Calu3 (cell line): ENCODE measurements at regions not wholly inside any gene's neighbourhood (a gene's known extent, or its start where the extent isn't known, plus 50 kb on each side); places are given as distances from the start of the nearest gene placed in this dataset.

Experiments used
- BruUV-seq: library from RNA; stranded (reverse); fragments of 400-500 nt; replicated peaks from 2 replicates; lab custom pipeline; 2021; lab: Mats Ljungman, UMichigan
- CTCF ChIA-PET: fragments of 300-600 bp; sonication (Branson Sonifier 250); formaldehyde crosslinking; loops from one replicate; lab custom pipeline; 2022; ENCODE audit warnings: antibody characterized with exemption; lab: Charles Lee
- DNase-seq: peaks from one replicate; pipeline ENCODE4 v3.0.0; 2022
- H3K27ac Mint-ChIP-seq: one replicate; pipeline ENCODE4 v1.8.0; 2022; ENCODE audit warnings: mixed read lengths; ENCODE audit not compliant: unreplicated experiment
- H3K27me3 Mint-ChIP-seq: one replicate; pipeline ENCODE4 v1.8.0; 2022; ENCODE audit warnings: mixed read lengths; ENCODE audit not compliant: unreplicated experiment
- H3K36me3 Mint-ChIP-seq: one replicate; pipeline ENCODE4 v1.8.0; 2022; ENCODE audit warnings: mild to moderate bottlenecking, moderate library complexity, mixed read lengths; ENCODE audit not compliant: insufficient read depth, unreplicated experiment
- H3K4me1 Mint-ChIP-seq: one replicate; pipeline ENCODE4 v1.8.0; 2022; ENCODE audit warnings: mild to moderate bottlenecking, low read depth, mixed read lengths; ENCODE audit not compliant: unreplicated experiment
- H3K4me3 Mint-ChIP-seq: one replicate; pipeline ENCODE4 v1.8.0; 2022; ENCODE audit warnings: mild to moderate bottlenecking, low read depth, moderate library complexity, mixed read lengths; ENCODE audit not compliant: unreplicated experiment
- H3K9me3 Mint-ChIP-seq: one replicate; pipeline ENCODE4 v1.8.0; 2022; ENCODE audit warnings: low read depth, mixed read lengths; ENCODE audit not compliant: unreplicated experiment
- CTCF ChIP-seq: fragments of 200-600 bp; IDR thresholded peaks from one replicate; pipeline ENCODE4 v1.8.0; 2022; ENCODE audit warnings: antibody characterized with exemption; ENCODE audit not compliant: unreplicated experiment
- intact Hi-C: fragments of 100-400 bp; cut with micrococcal nuclease; formaldehyde crosslinking; loops from one replicate; pipeline ENCODE4 v1.10.0; 2022; ENCODE audit not compliant: unreplicated experiment

- Mint-ChIP-seq H3K27me3 (no peaks in the 10 kb centered on the region), H3K4me1 (no peaks in the 10 kb centered on the region), H3K27ac (no peak overlapping the region), H3K9me3 (peaks cover 20% of the 10 kb centered on the region), H3K4me3 (no peak overlapping the region), H3K36me3 (no peaks in the 10 kb centered on the region)
- BruUV-seq: no TSS peak
- intact Hi-C loops: no loop called here
- TF ChIP-seq CTCF: no peak
- DNase-seq: no peak
- CTCF ChIA-PET: no interaction called here
Measured at GRCh38 chr5:2883771-2884170, 132.3 kb upstream of the IRX2 start.

DNA sequence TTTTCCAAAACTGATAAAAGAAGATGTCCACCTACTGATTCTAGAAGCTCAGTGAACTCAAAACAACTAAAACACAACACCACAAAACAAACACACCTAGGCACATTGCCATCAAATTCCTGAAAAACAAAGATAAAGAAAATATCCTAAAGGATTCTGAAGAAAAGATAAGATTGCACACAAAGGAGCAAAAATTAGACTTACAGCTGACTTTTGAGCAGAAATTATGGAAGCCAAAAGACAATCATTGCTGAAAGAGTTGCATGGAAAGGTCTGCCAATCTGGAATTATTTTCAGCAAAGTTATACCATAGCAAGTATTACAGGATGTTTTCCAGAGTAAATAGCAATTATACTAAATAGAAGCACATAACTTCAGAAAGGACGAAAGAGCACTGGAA lies 128.2 kb upstream of the IRX2 start:
- Mint-ChIP-seq H3K4me1 (no peaks in the 10 kb centered on the region), H3K4me3 (no peak overlapping the region), H3K27ac (no peak overlapping the region), H3K27me3 (no peaks in the 10 kb centered on the region), H3K36me3 (no peaks in the 10 kb centered on the region), H3K9me3 (peaks cover 25% of the 10 kb centered on the region)
- CTCF ChIA-PET: no interaction called here
- BruUV-seq: no TSS peak
- intact Hi-C loops: no loop called here
- no peak for TF ChIP-seq CTCF
- DNase-seq: no peak

GRCh38 chr5:2877522-2877921 lies 126.0 kb upstream of the IRX2 start:
- CTCF ChIA-PET: no interaction called here
- intact Hi-C loops: no loop called here
- H3K4me1 Mint-ChIP-seq: no peaks in the 10 kb centered on the region
- no peak overlapping the region for H3K4me3 Mint-ChIP-seq
- TF ChIP-seq CTCF: no peak
- peaks cover 21% of the 10 kb centered on the region for H3K9me3 Mint-ChIP-seq
- DNase-seq: no peak
- no peak overlapping the region for H3K27ac Mint-ChIP-seq
- no peaks in the 10 kb centered on the region for H3K27me3 Mint-ChIP-seq
- H3K36me3 Mint-ChIP-seq: no peaks in the 10 kb centered on the region
- BruUV-seq: no TSS peak

DNA sequence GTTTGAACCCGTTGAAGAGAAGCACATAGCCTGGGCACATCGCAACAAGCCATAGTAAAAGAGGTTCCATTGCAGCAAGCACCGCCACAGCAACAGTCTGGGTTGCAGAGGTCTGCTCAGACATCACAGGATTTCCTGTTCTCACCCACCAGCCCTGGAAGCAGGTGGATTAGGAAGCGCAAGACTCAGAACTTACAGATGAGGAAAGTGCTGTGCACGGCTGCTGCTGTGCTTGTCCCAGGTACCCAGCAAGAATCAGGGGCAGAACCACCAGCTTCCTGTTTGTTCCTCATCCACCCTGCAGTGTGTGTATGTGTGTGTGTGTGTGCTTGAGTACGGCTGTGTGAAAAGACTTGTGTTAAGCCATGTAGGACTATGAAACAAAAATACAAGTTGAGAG lies 124.7 kb upstream of the IRX2 start:
- no peak for TF ChIP-seq CTCF
- H3K4me3 Mint-ChIP-seq: no peak overlapping the region
- BruUV-seq: no TSS peak
- peaks cover 19% of the 10 kb centered on the region for H3K9me3 Mint-ChIP-seq
- H3K27ac Mint-ChIP-seq: no peak overlapping the region
- no peaks in the 10 kb centered on the region for H3K27me3 Mint-ChIP-seq
- no peaks in the 10 kb centered on the region for H3K36me3 Mint-ChIP-seq
- DNase-seq: no peak
- CTCF ChIA-PET: no interaction called here
- intact Hi-C loops: no loop called here
- H3K4me1 Mint-ChIP-seq: no peaks in the 10 kb centered on the region

DNA sequence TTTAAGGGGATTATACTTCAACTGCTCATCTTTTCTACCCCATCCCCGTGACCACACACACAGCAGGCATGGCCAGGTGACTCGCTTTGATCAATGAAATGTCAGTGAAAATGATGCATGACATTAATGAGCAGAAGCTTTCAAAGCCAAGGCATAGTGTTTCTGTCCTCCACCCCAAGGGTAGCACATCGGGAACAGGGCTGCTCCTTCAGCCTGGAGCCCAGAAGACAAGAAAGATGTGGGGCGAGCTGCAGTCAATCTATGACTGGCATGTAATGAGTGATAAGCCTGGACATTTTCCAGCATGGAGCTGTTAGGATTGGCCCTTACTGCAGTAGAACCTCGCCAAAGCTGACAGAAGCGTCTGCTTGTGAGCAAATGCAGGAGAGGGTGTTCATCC lies 122.6 kb upstream of the IRX2 start:
- CTCF ChIA-PET: no interaction called here
- intact Hi-C loops: no loop called here

More for the DNA sequence above, 122.6 kb upstream of the IRX2 start:
- DNase-seq: no peak
- Mint-ChIP-seq H3K9me3 (peaks cover 21% of the 10 kb centered on the region), H3K4me3 (no peak overlapping the region), H3K27ac (no peak overlapping the region), H3K27me3 (no peaks in the 10 kb centered on the region), H3K4me1 (no peaks in the 10 kb centered on the region), H3K36me3 (no peaks in the 10 kb centered on the region)
- no TSS peak for BruUV-seq
- TF ChIP-seq CTCF: no peak
